ENCODE measurements at regions not wholly inside any gene's neighbourhood (a gene's known extent, or its start where the extent isn't known, plus 50 kb on each side); places are given as distances from the start of the nearest gene placed in this dataset.

- no peak for DNase-seq
Measured at GRCh38 chr2:164439885-164440284, 181.4 kb downstream of the GRB14 start.

- DNase-seq = no peak
Measured at GRCh38 chr2:164439235-164439634, 182.0 kb downstream of the GRB14 start.

GRCh38 chr2:164438490-164439205 is 182.6 kb downstream of the GRB14 start:
- no peak for DNase-seq

- no peak for DNase-seq
Measured at GRCh38 chr2:164436131-164436530, 185.2 kb downstream of the GRB14 start.

- DNase-seq = peak; percentile 31
Measured at GRCh38 chr2:164430166-164430783, 191.0 kb downstream of the GRB14 start.

GRCh38 chr2:164429354-164429753 is 191.9 kb downstream of the GRB14 start:
- no peak for DNase-seq

- no peak for DNase-seq
Measured at GRCh38 chr2:164427111-164427510, 194.2 kb downstream of the GRB14 start.

GRCh38 chr2:164420787-164421186 is 200.5 kb downstream of the GRB14 start:
- no peak for DNase-seq

GRCh38 chr2:164412831-164413230 is 208.5 kb downstream of the GRB14 start:
- no peak for DNase-seq

GRCh38 chr2:164389411-164389810 is 231.9 kb downstream of the GRB14 start:
- no peak for DNase-seq

- no peak for DNase-seq
Measured at GRCh38 chr2:164388511-164388910, 232.8 kb downstream of the GRB14 start.

GRCh38 chr2:164386231-164386630 is 235.1 kb downstream of the GRB14 start:
- no peak for DNase-seq

GRCh38 chr2:164384434-164384833 is 236.8 kb downstream of the GRB14 start:
- no peak for DNase-seq

GRCh38 chr2:164371916-164372315 is 249.4 kb downstream of the GRB14 start:
- no peak for DNase-seq

- DNase-seq = no peak
Measured at GRCh38 chr2:164369366-164369765, 251.9 kb downstream of the GRB14 start.

GRCh38 chr2:164368896-164369295 is 252.4 kb downstream of the GRB14 start:
- DNase-seq = no peak

GRCh38 chr2:164363646-164364045 is 257.6 kb downstream of the GRB14 start:
- no peak for DNase-seq

GRCh38 chr2:164351536-164351935 is 269.7 kb downstream of the GRB14 start:
- no peak for DNase-seq

GRCh38 chr2:164335947-164336346 is 285.3 kb downstream of the GRB14 start:
- no peak for DNase-seq

GRCh38 chr2:164335128-164335527 is 286.2 kb downstream of the GRB14 start:
- no peak for DNase-seq

GRCh38 chr2:164328310-164328709 is 293.0 kb downstream of the GRB14 start:
- no peak for DNase-seq

GRCh38 chr2:164323978-164324377 is 297.3 kb downstream of the GRB14 start:
- DNase-seq = no peak

- no peak for DNase-seq
Measured at GRCh38 chr2:164314148-164314547, 307.1 kb downstream of the GRB14 start.

GRCh38 chr2:164306872-164307271 is 314.4 kb downstream of the GRB14 start:
- no peak for DNase-seq

- DNase-seq = no peak
Measured at GRCh38 chr2:164302786-164303185, 318.5 kb downstream of the GRB14 start.
